Activated naive CD4-positive, alpha-beta T cell treated with anti-CD3 and anti-CD28 coated beads, Interleukin-2, amount 50 U/mL, for 16 hours (primary cell): ENCODE measurements at regions not wholly inside any gene's neighbourhood (a gene's known extent, or its start where the extent isn't known, plus 50 kb on each side); places are given as distances from the start of the nearest gene placed in this dataset.
A peak's percentile ranks its signal among the peaks of the same experiment; 100 is the strongest.
"Not testable (repeated sequence)": the region's sequence is repeated elsewhere in the genome, so short reads cannot be mapped to it uniquely, and the experiment has no call there.

Experiments
- DNase-seq: peaks from one replicate; pipeline ENCODE4 v3.0.0-alpha.2; 2020

- DNase-seq = not testable (repeated sequence)
These were observed 308.2 kb upstream of the PLGLB2 start for GRCh38 chr2:87439617-87440204.

GRCh38 chr2:87440650-87441049, 307.2 kb upstream of the PLGLB2 start:
- not testable (repeated sequence) for DNase-seq

GRCh38 chr2:87441375-87441774, 306.5 kb upstream of the PLGLB2 start:
- not testable (repeated sequence) for DNase-seq

GRCh38 chr2:87442983-87443577, 304.8 kb upstream of the PLGLB2 start:
- DNase-seq = not testable (repeated sequence)

GRCh38 chr2:87444951-87445350, 302.9 kb upstream of the PLGLB2 start:
- DNase-seq = not testable (repeated sequence)

GRCh38 chr2:87445613-87446312, 302.1 kb upstream of the PLGLB2 start:
- not testable (repeated sequence) for DNase-seq

- not testable (repeated sequence) for DNase-seq
These were observed 301.6 kb upstream of the PLGLB2 start for GRCh38 chr2:87446313-87446696.

GRCh38 chr2:87449462-87449980, 298.4 kb upstream of the PLGLB2 start:
- DNase-seq = not testable (repeated sequence)

- DNase-seq = not testable (repeated sequence)
These were observed 295.7 kb upstream of the PLGLB2 start for GRCh38 chr2:87452193-87452592.

GRCh38 chr2:87452861-87453260, 295.0 kb upstream of the PLGLB2 start:
- not testable (repeated sequence) for DNase-seq

GRCh38 chr2:87453965-87454364, 293.9 kb upstream of the PLGLB2 start:
- not testable (repeated sequence) for DNase-seq

GRCh38 chr2:87454421-87454820, 293.5 kb upstream of the PLGLB2 start:
- DNase-seq = not testable (repeated sequence)

GRCh38 chr2:87455209-87455853, 292.6 kb upstream of the PLGLB2 start:
- DNase-seq = not testable (repeated sequence)

GRCh38 chr2:87455854-87456249, 292.0 kb upstream of the PLGLB2 start:
- peak; percentile 43 for DNase-seq

- DNase-seq = peak; percentile 57
These were observed 291.3 kb upstream of the PLGLB2 start for GRCh38 chr2:87456477-87457128.

GRCh38 chr2:87457129-87457499, 290.8 kb upstream of the PLGLB2 start:
- not testable (repeated sequence) for DNase-seq

GRCh38 chr2:87458938-87459337, 288.9 kb upstream of the PLGLB2 start:
- DNase-seq = not testable (repeated sequence)

- DNase-seq = not testable (repeated sequence)
These were observed 287.8 kb upstream of the PLGLB2 start for GRCh38 chr2:87460104-87460503.

- DNase-seq = not testable (repeated sequence)
These were observed 287.2 kb upstream of the PLGLB2 start for GRCh38 chr2:87460662-87461061.

- not testable (repeated sequence) for DNase-seq
These were observed 286.2 kb upstream of the PLGLB2 start for GRCh38 chr2:87461671-87462070.

- DNase-seq = not testable (repeated sequence)
These were observed 283.7 kb upstream of the PLGLB2 start for GRCh38 chr2:87464219-87464618.

- not testable (repeated sequence) for DNase-seq
These were observed 282.2 kb upstream of the PLGLB2 start for GRCh38 chr2:87465730-87466129.
